Activated CD8-positive, alpha-beta memory T cell treated with anti-CD3 and anti-CD28 coated beads, Interleukin-2, amount 10 ng/mL, durations not matched to agents 7 days and 5 days (primary cell): ENCODE measurements at regions not wholly inside any gene's neighbourhood (a gene's known extent, or its start where the extent isn't known, plus 50 kb on each side); places are given as distances from the start of the nearest gene placed in this dataset.
"Not testable (repeated sequence)": the region's sequence is repeated elsewhere in the genome, so short reads cannot be mapped to it uniquely, and the experiment has no call there.

Experiments
- ATAC-seq: fragments of 150-1000 bp; cut with Tn5 transposase; one replicate; pipeline ENCODE4 v1.10.0; 2021; ENCODE audit warnings: moderate library complexity
- CTCF ChIA-PET: fragments of 350-600 bp; sonication (Branson Sonifier 250); formaldehyde crosslinking; loops from one replicate; lab custom pipeline; 2021; ENCODE audit warnings: antibody characterized with exemption; lab: Charles Lee
- DNase-seq: peaks from one replicate; pipeline ENCODE4 v3.0.0-alpha.2; 2020
- H3K27ac Mint-ChIP-seq: one replicate; pipeline ENCODE4 v1.8.0; 2021; ENCODE audit warnings: mild to moderate bottlenecking, mixed read lengths
- H3K27me3 Mint-ChIP-seq: one replicate; pipeline ENCODE4 v1.8.0; 2021; ENCODE audit warnings: mixed read lengths
- H3K36me3 Mint-ChIP-seq: one replicate; pipeline ENCODE4 v1.8.0; 2021; ENCODE audit warnings: mild to moderate bottlenecking, mixed read lengths
- H3K4me1 Mint-ChIP-seq: one replicate; pipeline ENCODE4 v1.8.0; 2021; ENCODE audit warnings: mixed read lengths
- H3K4me3 Mint-ChIP-seq: one replicate; pipeline ENCODE4 v1.8.0; 2021; ENCODE audit warnings: mild to moderate bottlenecking, moderate library complexity, mixed read lengths
- H3K9me3 Mint-ChIP-seq: one replicate; pipeline ENCODE4 v1.8.0; 2022; ENCODE audit warnings: low read depth, mixed read lengths

GRCh38 chr9:91012933-91013841 is 211.6 kb downstream of the SYK start:
- no peak overlapping the region for H3K4me3 Mint-ChIP-seq
- CTCF ChIA-PET: interaction anchor here (1.5 to 5.0 kb wide), 3 partner anchors 11 to 98 kb away, joined by 3 to 19 read pairs (median 3); no protein-coding TSS in a partner anchor
- ATAC-seq (peak; percentile 74), DNase-seq (peak; percentile 53)
- peaks cover 22% of the 10 kb centered on the region for H3K4me1 Mint-ChIP-seq
- H3K27ac Mint-ChIP-seq: peak overlapping the region; percentile 70
- peaks cover 7% of the 10 kb centered on the region for H3K9me3 Mint-ChIP-seq
- H3K27me3 Mint-ChIP-seq: peaks cover 3% of the 10 kb centered on the region
- peaks cover 38% of the 10 kb centered on the region for H3K36me3 Mint-ChIP-seq

- ATAC-seq (no peak), DNase-seq (no peak)
- no peak overlapping the region for H3K27ac Mint-ChIP-seq
- peaks cover 72% of the 10 kb centered on the region for H3K36me3 Mint-ChIP-seq
- peaks cover 18% of the 10 kb centered on the region for H3K9me3 Mint-ChIP-seq
- H3K4me3 Mint-ChIP-seq: no peak overlapping the region
- peaks cover 42% of the 10 kb centered on the region for H3K4me1 Mint-ChIP-seq
- peaks cover 3% of the 10 kb centered on the region for H3K27me3 Mint-ChIP-seq
- CTCF ChIA-PET: interaction anchor here (1.3 to 1.5 kb wide), 2 partner anchors 11 to 102 kb away, joined by 3 to 5 read pairs; no protein-coding TSS in a partner anchor
These were observed 215.6 kb downstream of the SYK start for GRCh38 chr9:91017245-91017644.

DNA sequence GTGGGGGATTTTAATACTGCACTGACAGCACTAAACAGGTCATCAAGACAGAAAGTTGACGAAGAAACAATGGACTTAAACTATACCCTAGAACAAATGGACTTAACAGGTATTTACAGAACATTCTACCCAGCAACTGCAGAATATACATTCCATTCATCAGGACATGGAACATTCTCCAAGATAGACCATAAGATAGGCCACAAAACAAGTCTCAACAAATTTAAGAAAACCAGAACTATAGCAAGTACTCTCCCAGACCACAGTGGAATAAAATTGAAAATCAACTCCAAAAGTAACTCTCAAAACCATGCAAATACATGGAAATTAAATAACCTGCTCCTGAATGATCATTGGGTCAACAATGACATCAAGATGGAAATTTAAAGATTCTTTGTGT is 218.3 kb downstream of the SYK start:
- CTCF ChIA-PET, H3K27me3 Mint-ChIP-seq, ATAC-seq, DNase-seq: not testable (repeated sequence)
- Mint-ChIP-seq H3K4me1 (peaks cover 30% of the 10 kb centered on the region), H3K36me3 (peaks cover 68% of the 10 kb centered on the region), H3K4me3 (peak overlapping the region; percentile 40), H3K9me3 (peaks cover 14% of the 10 kb centered on the region), H3K27ac (peak overlapping the region; percentile 3)

DNA sequence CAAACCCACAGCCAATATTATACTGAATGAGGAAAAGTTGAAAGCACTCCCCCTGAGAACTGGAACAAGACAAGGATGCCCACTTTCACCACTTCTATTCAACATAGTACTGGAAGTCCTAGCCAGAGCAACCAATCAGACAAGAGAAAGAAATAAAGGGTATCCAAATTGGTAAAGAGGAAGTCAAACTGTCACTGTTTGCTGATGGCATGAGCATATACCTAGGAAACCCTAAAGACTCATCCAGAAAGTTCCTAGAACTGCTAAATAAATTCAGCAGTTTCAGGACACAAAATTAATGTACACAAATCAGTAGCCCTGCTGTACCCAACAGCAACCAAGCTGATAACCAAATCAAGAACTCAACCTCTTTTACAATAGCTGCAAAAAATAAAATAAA is 220.0 kb downstream of the SYK start:
- not testable (repeated sequence) for H3K27me3 Mint-ChIP-seq, DNase-seq, ATAC-seq
- CTCF ChIA-PET: interaction anchor here (1.0 kb wide), 1 partner anchor 37 kb away, joined by 3 read pairs; no protein-coding TSS in a partner anchor
- H3K9me3 Mint-ChIP-seq: peaks cover 14% of the 10 kb centered on the region
- peak overlapping the region; percentile 40 for H3K4me3 Mint-ChIP-seq
- H3K4me1 Mint-ChIP-seq: peaks cover 30% of the 10 kb centered on the region
- peak overlapping the region; percentile 60 for H3K27ac Mint-ChIP-seq
- peaks cover 63% of the 10 kb centered on the region for H3K36me3 Mint-ChIP-seq

- peaks cover 9% of the 10 kb centered on the region for H3K9me3 Mint-ChIP-seq
- no peak overlapping the region for H3K27ac Mint-ChIP-seq
- peaks cover 30% of the 10 kb centered on the region for H3K4me1 Mint-ChIP-seq
- ATAC-seq (no peak), DNase-seq (no peak)
- no peak overlapping the region for H3K4me3 Mint-ChIP-seq
- no peaks in the 10 kb centered on the region for H3K27me3 Mint-ChIP-seq
- CTCF ChIA-PET: interaction anchor here (1.2 kb wide), 2 partner anchors 12 to 109 kb away, joined by 3 to 4 read pairs; no protein-coding TSS in a partner anchor
- H3K36me3 Mint-ChIP-seq: peaks cover 49% of the 10 kb centered on the region
These were observed 222.1 kb downstream of the SYK start for GRCh38 chr9:91023741-91024140.

GRCh38 chr9:91024841-91025240 is 223.2 kb downstream of the SYK start:
- Mint-ChIP-seq H3K36me3 (peaks cover 38% of the 10 kb centered on the region), H3K4me3 (no peak overlapping the region), H3K9me3 (peaks cover 5% of the 10 kb centered on the region), H3K4me1 (peaks cover 30% of the 10 kb centered on the region), H3K27me3 (no peaks in the 10 kb centered on the region), H3K27ac (no peak overlapping the region)
- ATAC-seq (no peak), DNase-seq (no peak)
- CTCF ChIA-PET: no interaction called here

DNA sequence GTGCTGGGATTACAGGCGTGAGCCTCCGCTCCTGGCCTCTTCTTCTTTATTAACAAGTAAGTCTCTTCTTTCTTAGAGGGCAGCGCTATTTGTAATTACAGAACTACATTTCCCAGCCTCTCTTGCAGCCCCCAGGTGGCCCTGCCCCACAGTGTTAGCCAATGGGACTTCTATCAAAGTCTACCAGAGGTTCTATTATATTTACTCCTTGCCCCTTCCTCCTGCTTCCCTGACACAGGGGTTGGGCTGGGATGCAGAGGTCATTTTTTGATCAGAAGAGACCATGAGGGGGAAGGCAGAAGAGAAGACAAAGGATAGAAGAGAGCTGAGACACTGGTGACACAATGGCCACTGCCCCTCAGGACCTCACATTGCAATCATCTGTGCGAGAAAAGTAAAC is 224.2 kb downstream of the SYK start:
- Mint-ChIP-seq H3K4me3 (no peak overlapping the region), H3K4me1 (peaks cover 23% of the 10 kb centered on the region), H3K27me3 (no peaks in the 10 kb centered on the region), H3K36me3 (peaks cover 30% of the 10 kb centered on the region), H3K27ac (no peak overlapping the region), H3K9me3 (peaks cover 4% of the 10 kb centered on the region)
- ATAC-seq: no peak
- CTCF ChIA-PET: no interaction called here
- DNase-seq: no peak

GRCh38 chr9:91026266-91026665 is 224.6 kb downstream of the SYK start:
- Mint-ChIP-seq H3K27me3 (no peaks in the 10 kb centered on the region), H3K27ac (no peak overlapping the region), H3K9me3 (peaks cover 2% of the 10 kb centered on the region), H3K4me3 (no peak overlapping the region), H3K4me1 (peaks cover 19% of the 10 kb centered on the region), H3K36me3 (peaks cover 26% of the 10 kb centered on the region)
- DNase-seq: no peak
- ATAC-seq: no peak
- CTCF ChIA-PET: interaction anchor here (1.0 kb wide), 1 partner anchor 111 kb away, joined by 3 read pairs; no protein-coding TSS in a partner anchor

DNA sequence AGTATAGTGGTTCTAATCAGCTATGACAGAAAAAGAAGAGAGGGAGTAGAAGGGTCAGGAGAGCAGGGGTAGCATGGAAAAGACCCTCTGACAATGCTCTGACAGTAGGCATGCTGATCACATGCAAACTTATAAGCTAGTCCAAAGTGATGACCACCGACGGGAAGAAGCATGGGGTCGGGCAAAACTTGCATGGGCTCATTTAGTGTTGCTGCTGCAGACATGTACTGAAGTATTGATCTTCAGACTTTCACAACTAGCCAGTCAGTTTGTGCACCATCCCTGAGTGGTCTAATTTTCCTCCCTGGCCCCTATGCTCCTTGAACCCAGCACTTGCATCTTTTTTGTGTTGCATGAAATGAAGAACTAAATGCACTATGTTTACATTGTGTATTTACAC is 225.4 kb downstream of the SYK start:
- no peak overlapping the region for H3K4me3 Mint-ChIP-seq
- H3K27me3 Mint-ChIP-seq: no peaks in the 10 kb centered on the region
- no peak overlapping the region for H3K27ac Mint-ChIP-seq
- H3K36me3 Mint-ChIP-seq: peaks cover 19% of the 10 kb centered on the region
- peaks cover 2% of the 10 kb centered on the region for H3K9me3 Mint-ChIP-seq
- CTCF ChIA-PET: interaction anchor here (1.0 kb wide), 1 partner anchor 111 kb away, joined by 3 read pairs; no protein-coding TSS in a partner anchor
- DNase-seq (no peak), ATAC-seq (no peak)
- peaks cover 12% of the 10 kb centered on the region for H3K4me1 Mint-ChIP-seq

DNA sequence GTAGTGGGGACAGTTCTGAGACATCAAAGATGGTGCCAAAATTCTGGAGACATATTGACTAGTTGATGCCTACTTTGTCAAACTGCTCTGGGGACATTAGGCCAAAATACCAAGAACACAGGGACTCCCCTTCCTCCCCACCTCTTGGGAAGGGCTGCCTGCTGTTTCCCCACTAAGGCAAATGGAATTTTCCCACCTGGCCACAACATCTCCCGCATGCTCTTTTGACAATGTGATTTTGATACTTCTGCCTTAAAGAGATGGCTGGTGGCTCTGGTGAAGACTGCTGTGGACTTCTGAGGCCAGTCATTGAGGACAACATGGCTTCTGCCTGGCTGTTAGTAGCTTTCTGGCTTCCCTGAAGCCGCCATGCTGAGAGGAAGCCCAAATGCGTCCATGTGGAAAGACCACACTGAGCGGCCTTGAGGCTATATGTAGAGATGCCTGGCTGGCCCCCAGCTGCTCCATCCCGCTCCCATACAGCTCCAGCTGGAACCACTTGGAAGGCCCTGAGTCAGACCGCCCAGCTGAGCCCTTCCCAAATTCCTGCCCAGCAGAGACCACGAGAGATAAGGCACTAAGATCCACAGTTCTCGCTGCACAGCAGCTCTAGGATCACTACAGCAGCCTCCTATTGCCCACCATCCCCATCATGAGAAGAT is 226.7 kb downstream of the SYK start:
- Mint-ChIP-seq H3K4me1 (no peaks in the 10 kb centered on the region), H3K27ac (no peak overlapping the region), H3K27me3 (no peaks in the 10 kb centered on the region), H3K9me3 (peaks cover 2% of the 10 kb centered on the region), H3K36me3 (peaks cover 6% of the 10 kb centered on the region), H3K4me3 (no peak overlapping the region)
- CTCF ChIA-PET: interaction anchor here (0.7 to 2.7 kb wide), 4 partner anchors 12 to 399 kb away, joined by 3 to 9 read pairs (median 4); no protein-coding TSS in a partner anchor
- no peak for ATAC-seq
- no peak for DNase-seq

DNA sequence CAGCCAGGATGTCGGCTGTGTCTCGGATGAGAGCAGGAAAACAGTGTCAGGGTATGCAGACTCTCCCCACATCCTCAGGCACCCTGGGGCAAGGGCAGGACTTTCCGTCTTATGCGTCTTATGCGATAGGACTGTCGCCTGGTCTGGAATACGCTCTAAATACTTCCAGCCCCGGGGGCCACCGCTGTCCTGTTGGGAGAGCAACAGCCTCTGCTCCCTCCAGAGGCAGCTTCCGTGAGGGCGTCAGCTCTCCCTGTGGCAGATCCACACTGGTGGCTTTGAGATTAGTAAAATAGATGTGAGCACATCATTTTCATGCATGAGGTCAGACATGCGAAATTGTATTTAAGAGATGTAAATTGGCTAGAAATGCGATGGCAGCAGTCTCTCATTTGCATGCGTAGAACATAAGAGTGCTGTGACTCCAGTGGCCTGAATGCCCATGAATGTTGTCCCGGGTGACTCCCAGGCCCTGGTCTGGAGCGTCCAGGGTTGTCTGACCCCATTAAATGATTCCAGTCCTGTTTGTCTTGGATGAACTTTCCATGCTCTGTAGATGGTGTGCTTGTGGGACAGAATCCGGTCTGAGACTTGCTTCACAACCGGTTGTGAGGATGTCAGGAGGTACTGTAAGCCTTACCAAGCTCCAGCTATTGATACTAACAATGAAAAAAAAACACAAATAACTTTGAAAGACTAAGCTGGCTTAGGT is 228.2 kb downstream of the SYK start:
- Mint-ChIP-seq H3K36me3 (peaks cover 1% of the 10 kb centered on the region), H3K9me3 (no peaks in the 10 kb centered on the region), H3K4me1 (peaks cover 4% of the 10 kb centered on the region), H3K27me3 (no peaks in the 10 kb centered on the region), H3K27ac (no peak overlapping the region), H3K4me3 (no peak overlapping the region)
- DNase-seq: no peak
- ATAC-seq: no peak
- CTCF ChIA-PET: interaction anchor here (0.5 to 2.7 kb wide), 4 partner anchors 112 to 403 kb away, joined by 3 to 9 read pairs (median 5); no protein-coding TSS in a partner anchor

DNA sequence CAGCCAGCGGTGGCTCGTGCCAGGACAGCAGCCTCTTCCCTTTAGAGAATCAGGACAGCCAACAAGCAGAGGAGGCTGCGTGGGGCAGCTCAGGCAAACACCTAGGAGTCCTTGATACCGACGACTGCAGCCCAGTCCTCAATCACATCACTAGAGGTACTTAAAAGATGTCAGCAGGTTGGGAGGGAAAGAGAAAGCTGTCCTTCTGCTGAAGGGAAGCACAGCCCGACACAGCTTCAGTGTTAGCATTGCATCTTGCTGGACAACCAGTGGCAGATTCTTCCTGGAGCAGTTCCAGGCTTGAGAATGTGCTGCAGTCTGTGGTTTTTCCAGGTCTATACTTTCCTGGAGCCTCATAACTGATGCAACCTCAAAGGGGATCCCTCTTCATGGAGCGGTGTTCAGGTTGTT is 230.5 kb downstream of the SYK start:
- Mint-ChIP-seq H3K4me1 (peaks cover 24% of the 10 kb centered on the region), H3K27me3 (no peaks in the 10 kb centered on the region), H3K9me3 (no peaks in the 10 kb centered on the region), H3K4me3 (no peak overlapping the region), H3K36me3 (peaks cover 1% of the 10 kb centered on the region), H3K27ac (no peak overlapping the region)
- CTCF ChIA-PET: interaction anchor here (1.1 to 6.7 kb wide), 4 partner anchors 48 to 401 kb away, joined by 3 to 120 read pairs (median 16); partner anchors contain the start of gene NFIL3
- ATAC-seq (no peak), DNase-seq (no peak)
